ENCODE measurements at regions not wholly inside any gene's neighbourhood (a gene's known extent, or its start where the extent isn't known, plus 50 kb on each side); places are given as distances from the start of the nearest gene placed in this dataset.
"Not testable (repeated sequence)": the region's sequence is repeated elsewhere in the genome, so short reads cannot be mapped to it uniquely, and the experiment has no call there.

DNA sequence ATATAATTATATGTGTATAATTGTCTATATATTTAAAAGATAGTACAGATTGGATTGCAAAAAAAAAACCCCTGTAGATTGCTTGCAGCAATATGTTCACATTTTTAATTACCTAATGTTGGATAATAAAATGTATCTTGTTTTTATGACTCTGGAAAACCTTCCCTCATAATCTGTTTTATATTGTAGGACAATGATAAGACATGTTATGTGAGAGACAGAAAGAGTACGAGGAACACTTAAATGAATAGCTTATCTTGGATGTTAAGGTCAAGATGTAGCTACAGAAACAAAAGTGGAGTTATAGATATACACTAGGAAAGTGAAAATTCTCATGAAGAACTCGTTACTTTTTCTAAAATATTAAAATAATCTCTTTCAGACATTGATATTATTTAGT is 691.6 kb upstream of the IMPG1 start:
- DNase-seq: no peak

DNA sequence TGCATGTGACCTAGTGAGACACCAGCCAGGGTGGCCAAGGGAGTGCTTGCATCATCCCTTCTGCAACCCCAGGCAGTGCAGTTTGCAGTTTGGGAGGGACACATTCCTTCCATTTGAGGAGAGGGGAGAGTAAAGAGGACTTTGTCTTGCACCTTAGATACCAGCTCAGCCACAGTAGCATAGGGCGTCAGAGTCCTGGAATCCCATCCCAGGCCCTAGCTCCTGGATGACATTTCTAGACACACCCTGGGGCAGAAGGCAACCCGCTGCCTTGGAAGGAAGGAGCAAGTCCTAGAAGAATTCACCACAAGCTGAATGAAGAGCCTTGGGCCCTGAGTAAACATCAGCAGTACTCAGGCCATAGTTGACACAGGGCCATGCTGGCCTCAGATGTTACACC is 680.4 kb upstream of the IMPG1 start:
- DNase-seq: no peak

DNA sequence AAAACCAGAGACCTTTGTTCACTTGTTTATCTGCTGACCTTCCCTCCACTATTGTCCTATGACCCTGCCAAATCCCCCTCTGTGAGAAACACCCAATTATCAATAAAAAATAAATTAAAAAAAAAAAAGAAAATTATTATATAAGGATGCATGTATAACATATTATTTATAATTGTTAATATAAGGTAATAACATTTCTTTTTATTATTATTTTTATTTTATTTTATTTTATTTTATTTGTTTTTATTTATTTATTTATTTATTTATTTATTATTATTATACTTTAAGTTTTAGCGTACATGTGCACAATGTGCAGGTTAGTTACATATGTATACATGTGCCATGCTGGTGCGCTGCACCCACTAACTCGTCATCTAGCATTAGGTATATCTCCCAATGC is 672.9 kb upstream of the IMPG1 start:
- DNase-seq: not testable (repeated sequence)

DNA sequence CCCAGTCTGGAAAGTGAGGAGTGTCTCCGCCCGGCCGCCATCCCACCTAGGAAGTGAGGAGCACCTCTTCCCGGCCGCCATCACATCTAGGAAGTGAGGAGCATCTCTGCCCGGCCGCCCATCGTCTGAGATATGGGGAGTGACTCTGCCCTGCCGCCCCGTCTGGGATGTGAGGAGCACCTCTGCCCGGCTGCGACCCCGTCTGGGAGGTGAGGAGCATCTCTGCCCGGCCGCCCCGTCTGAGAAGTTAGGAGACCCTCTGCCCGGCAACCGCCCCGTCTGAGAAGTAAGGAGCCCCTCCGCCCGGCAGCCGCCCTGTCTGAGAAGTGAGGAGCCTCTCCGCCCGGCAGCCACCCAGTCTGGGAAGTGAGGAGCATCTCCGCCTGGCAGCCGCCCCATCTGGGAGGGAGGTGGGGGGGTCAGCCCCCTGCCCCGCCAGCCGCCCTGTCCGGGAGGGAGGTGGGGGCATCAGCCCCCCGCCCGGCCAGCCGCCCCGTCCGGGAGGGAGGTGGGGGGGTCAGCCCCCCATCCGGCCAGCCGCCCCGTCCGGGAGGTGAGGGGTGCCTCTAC is 671.8 kb upstream of the IMPG1 start:
- DNase-seq: not testable (repeated sequence)

GRCh38 chr6:76742919-76743318 is 670.5 kb upstream of the IMPG1 start:
- no peak for DNase-seq

DNA sequence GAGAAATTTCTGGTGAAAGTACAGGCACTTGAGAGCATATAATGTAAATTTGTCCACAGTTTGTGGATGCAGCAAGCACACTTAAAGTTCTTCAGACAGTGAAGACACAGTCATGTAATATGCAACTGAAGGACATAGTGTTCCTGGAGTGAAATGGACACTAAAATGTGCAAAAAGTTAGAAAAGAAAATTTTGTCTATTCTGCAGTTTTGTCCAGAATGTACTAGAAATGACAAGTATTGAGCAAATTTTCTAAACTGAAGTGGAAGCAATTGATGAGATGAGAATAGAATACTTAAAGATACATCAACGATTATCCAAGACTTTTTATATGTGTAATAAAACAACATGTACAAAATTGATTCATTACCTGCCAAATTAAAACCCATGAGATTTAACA is 647.0 kb upstream of the IMPG1 start:
- DNase-seq: no peak

GRCh38 chr6:76708641-76709331 is 636.3 kb upstream of the IMPG1 start:
- DNase-seq: no peak

- DNase-seq: no peak
Measured at GRCh38 chr6:76707630-76708029, 635.2 kb upstream of the IMPG1 start.

DNA sequence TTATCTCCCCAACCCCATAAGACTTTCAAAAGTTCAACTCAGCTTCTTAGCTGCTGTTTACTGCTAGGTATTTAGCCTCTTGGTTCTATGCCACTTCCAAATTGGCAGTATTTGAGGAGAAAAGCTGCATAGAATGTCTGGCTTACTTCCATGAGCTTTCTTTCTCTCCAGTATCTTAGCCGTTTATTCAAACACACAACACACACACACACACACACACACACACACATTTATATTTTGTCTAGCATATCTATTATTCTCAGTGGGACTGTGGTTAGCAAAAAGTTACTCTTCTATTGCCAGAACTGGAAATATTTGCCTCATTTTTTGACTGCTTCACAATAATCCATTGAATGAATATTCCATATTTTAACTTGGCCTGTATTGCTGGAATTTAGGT is 634.2 kb upstream of the IMPG1 start:
- DNase-seq: no peak

GRCh38 chr6:76706086-76706485 is 633.6 kb upstream of the IMPG1 start:
- no peak for DNase-seq

- DNase-seq: no peak
Measured at GRCh38 chr6:76703786-76704185, 631.3 kb upstream of the IMPG1 start.

- no peak for DNase-seq
Measured at GRCh38 chr6:76703285-76703684, 630.8 kb upstream of the IMPG1 start.

GRCh38 chr6:76702187-76702586 is 629.7 kb upstream of the IMPG1 start:
- no peak for DNase-seq

DNA sequence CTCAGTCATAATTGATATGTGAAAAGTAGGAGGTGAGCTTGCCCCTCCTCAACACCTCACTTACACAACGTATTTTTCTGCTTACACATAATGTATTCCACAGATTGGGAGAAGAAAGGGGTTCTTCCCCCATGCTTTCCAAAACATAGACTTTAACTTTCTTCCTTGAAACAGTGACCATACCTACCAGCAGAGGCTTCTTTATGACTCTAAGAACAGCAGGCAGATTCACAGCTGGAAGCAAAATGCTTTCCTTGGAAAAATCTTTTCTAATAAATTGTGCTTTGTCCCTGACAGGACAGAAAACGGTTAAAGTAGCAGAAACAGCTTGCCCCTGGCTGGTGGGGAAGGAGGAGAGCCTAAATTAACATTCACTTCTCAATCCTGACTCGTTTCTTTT is 629.1 kb upstream of the IMPG1 start:
- DNase-seq: no peak

DNA sequence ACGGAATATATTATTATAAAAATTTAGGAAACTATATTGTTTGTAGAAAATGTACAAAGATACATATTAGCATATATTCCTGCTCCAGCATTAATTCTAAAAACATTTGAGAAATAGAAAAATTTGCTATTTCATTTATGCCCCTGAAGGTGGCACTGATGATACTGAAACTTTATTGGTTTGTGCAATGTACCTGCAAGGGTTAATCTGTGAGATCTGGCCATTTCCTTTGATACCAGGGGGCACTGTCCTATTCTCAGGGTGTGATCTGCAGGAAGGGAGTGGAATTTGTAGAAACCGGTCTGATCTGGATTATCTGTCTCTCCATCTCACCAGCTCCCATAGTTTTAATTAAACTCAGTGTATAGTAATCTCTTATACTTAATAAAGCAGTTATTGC is 625.1 kb upstream of the IMPG1 start:
- peak in 1 of 2 experiments; percentile 8 for DNase-seq

DNA sequence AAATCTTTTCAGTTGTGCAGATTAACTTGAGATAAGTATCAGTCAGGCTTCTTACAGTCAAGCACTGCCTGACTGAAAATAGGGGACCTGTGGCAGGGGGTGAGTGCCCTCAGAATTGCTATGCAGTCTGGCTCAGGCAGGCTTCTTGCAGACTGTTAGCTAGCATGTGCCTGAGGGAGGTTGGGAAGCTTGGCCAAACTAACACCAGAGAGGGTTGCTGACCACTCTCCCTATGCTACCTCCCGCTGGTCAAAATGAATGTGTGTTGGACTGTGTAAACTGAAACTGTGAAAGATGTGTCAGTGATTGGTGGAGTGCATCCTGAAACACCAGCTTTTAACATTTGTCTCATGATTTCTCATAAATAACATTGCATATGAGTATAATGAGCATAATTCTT is 622.3 kb upstream of the IMPG1 start:
- DNase-seq: no peak

DNA sequence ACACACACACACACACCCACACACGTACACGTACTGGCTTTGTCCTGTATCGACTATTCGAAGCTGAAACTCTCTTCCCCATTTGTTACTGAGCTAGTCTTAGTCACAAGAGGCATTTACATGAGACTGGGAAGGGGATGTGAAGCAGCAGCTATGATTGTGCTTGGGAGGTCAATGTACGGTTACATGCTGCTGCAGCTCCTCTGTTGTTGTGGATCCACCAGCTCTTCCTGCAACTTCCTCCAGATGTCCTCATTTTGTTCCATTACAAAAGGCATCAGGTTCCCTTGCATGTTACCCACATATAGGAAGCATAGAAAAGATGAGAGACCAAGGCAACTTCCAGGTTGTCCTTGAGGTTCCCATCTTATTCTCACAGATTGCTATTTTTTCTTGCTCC is 612.4 kb upstream of the IMPG1 start:
- DNase-seq: no peak

GRCh38 chr6:76683985-76684384 is 611.5 kb upstream of the IMPG1 start:
- no peak for DNase-seq

DNA sequence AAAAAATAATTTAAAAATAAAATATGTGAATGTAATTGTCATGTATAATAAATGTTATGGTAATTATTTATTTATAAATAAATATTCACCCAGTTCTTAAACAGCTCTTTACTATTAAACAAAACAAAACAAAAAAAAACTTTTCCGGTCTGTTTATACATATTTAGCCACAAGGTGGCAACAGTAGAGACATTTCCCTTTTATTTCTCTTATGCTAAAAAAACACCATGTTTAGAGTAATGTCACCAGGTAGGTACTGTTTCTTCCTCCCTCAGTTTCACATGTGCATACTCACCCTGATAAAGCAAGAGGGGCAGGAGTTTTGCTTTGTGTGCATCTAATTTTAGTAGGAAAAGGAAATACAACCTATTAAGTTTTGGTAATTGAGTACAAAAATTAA is 610.4 kb upstream of the IMPG1 start:
- peak; percentile 27 to 30 for DNase-seq

DNA sequence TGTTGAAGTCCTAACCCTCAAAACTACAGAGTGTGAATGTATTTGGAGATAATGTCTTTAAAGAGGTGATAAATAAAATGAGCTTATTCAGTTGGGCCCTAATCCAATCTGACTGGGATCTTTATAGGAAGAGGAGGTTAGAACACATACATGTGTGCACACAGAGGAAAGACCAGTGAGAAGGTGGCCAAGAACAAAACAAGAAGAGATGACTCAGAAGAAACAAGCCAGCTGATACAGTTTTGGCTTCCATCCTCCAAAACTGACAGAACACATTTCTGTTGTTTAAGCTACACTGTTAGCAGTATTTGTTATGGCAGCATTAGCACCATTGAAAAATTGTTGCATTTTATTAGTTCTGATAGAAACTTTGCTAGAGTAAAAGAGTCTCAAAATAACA is 609.3 kb upstream of the IMPG1 start:
- no peak for DNase-seq

DNA sequence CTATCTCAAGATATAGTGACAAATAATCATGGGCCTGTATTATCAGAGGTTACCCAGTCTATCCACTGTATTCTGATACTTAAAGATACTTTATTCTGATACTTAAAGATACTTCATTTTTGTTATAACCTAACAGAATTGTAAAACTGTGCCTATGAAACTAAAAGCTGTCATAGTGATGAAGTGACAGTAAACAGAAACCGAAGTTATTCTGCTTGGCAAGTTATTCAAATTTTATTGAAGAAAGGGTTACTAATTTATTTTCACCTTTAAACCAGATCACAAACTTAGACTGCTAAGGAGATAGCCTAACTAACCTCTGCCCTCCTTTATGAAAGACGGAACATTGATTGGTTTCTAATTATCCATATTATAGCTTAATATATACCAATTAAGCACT is 604.6 kb upstream of the IMPG1 start:
- no peak for DNase-seq

DNA sequence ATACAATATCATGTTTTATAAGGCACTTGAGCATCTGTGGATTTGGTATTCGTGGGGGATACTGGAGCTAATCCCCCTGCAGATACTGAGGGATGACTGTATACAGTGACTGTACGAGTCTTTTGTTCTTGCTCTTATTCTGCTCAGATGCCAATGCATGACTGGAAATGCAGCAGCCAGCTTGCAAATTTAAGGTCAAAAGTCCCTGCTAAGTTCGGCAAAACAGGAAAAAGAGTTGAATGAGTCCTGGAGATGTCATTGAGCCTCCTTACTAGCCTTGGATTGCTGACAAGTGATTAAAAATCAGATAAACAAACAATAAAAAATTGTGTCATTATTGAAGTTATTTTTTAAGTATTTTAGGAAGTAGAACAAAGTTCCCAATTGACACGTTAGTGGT is 599.3 kb upstream of the IMPG1 start:
- no peak for DNase-seq

DNA sequence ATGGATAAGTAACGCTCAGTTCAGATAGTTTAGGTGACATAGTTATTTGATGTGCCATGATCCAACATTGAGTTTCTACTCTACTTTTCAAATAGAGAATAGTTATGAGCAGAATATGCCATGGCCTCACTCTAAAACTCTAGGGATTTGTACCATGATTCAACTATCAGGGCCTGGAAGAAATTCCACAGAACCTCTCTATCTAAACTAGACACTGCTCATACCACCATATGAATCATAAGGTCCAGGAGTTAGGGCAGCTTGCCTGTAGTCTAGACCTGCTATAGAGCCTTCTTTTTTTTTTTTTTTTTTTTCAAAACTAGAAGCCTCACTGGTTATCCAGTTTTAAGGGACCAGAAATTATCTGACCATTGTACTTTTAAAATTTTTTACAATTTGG is 571.8 kb upstream of the IMPG1 start:
- DNase-seq: no peak

- no peak for DNase-seq
Measured at GRCh38 chr6:76639941-76640340, 567.5 kb upstream of the IMPG1 start.

GRCh38 chr6:76634695-76635094 is 562.2 kb upstream of the IMPG1 start:
- DNase-seq: no peak

Measured in AML-193 (cell line).